SK-N-SH treated with all-trans-retinoic acid at 6 μM for 48 hours (cell line): ENCODE measurements at regions not wholly inside any gene's neighbourhood (a gene's known extent, or its start where the extent isn't known, plus 50 kb on each side); places are given as distances from the start of the nearest gene placed in this dataset.

Experiments
- ARNTL ChIP-seq: fragments of 450-650 bp; formaldehyde crosslinking; IDR thresholded peaks from 2 replicates; pipeline ENCODE4 v1.5.0; 2020; ENCODE audit warnings: low read depth, mild to moderate bottlenecking, moderate library complexity, borderline replicate concordance
- CREB5 ChIP-seq: fragments of 250-450 bp; sonication (Bioruptor Pico); IDR thresholded peaks from 2 replicates; pipeline ENCODE4 v1.5.1; 2020; ENCODE audit warnings: low read depth, mild to moderate bottlenecking, moderate library complexity
- ESRRG ChIP-seq: fragments of 250-450 bp; sonication (Bioruptor Pico); IDR thresholded peaks from 2 replicates; pipeline ENCODE4 v1.6.1; 2021; ENCODE audit warnings: mild to moderate bottlenecking
- OSR1 ChIP-seq: fragments of 250-450 bp; sonication (Bioruptor Pico); IDR thresholded peaks from 2 replicates; pipeline ENCODE4 v1.8.0; 2022; ENCODE audit warnings: moderate library complexity, mild to moderate bottlenecking, inconsistent platforms
- PPARA ChIP-seq: fragments of 250-450 bp; sonication (Bioruptor Pico); IDR thresholded peaks from 2 replicates; pipeline ENCODE4 v1.5.0; 2020; ENCODE audit warnings: mild to moderate bottlenecking, borderline replicate concordance
- RARB ChIP-seq: fragments of 250-450 bp; sonication (Bioruptor Pico); IDR thresholded peaks from 2 replicates; pipeline ENCODE4 v1.8.0; 2021; ENCODE audit warnings: mild to moderate bottlenecking, moderate library complexity
- SNAI2 ChIP-seq: fragments of 250-450 bp; sonication (Bioruptor Pico); IDR thresholded peaks from 2 replicates; pipeline ENCODE4 v1.5.0; 2020; ENCODE audit warnings: mild to moderate bottlenecking, moderate library complexity
- TCF4 ChIP-seq: fragments of 250-450 bp; sonication (Bioruptor Pico); IDR thresholded peaks from 2 replicates; pipeline ENCODE4 v1.8.0; 2021; ENCODE audit warnings: mild to moderate bottlenecking, moderate library complexity, borderline replicate concordance
- ZC3H10 ChIP-seq: fragments of 250-450 bp; sonication (Bioruptor Pico); IDR thresholded peaks from 2 replicates; pipeline ENCODE4 v1.5.1; 2021; ENCODE audit warnings: mild to moderate bottlenecking, moderate library complexity
- ZFP3 ChIP-seq: fragments of 250-450 bp; sonication (Bioruptor Pico); IDR thresholded peaks from 2 replicates; pipeline ENCODE4 v1.5.0; 2020; ENCODE audit warnings: mild to moderate bottlenecking, moderate library complexity
- ZFP30 ChIP-seq: fragments of 450-650 bp; formaldehyde crosslinking; IDR thresholded peaks from 2 replicates; pipeline ENCODE4 v1.5.0; 2022; ENCODE audit warnings: mild to moderate bottlenecking, moderate library complexity
- ZNF565 ChIP-seq: fragments of 450-650 bp; formaldehyde crosslinking; conservative IDR thresholded peaks from 2 replicates; pipeline ENCODE4 v1.5.0; 2020; ENCODE audit warnings: low read depth, mild to moderate bottlenecking, moderate library complexity
- ZNF70 ChIP-seq: fragments of 450-650 bp; formaldehyde crosslinking; IDR thresholded peaks from 2 replicates; pipeline ENCODE4 v1.5.0; 2020; ENCODE audit warnings: mild to moderate bottlenecking, moderate library complexity
- TF ChIP-seq, protein P1 (sequence below): fragments of 250-450 bp; sonication (Bioruptor Pico); IDR thresholded peaks from 2 replicates; pipeline ENCODE4 v1.8.0; 2020; ENCODE audit warnings: mild to moderate bottlenecking, moderate library complexity, borderline replicate concordance

DNA sequence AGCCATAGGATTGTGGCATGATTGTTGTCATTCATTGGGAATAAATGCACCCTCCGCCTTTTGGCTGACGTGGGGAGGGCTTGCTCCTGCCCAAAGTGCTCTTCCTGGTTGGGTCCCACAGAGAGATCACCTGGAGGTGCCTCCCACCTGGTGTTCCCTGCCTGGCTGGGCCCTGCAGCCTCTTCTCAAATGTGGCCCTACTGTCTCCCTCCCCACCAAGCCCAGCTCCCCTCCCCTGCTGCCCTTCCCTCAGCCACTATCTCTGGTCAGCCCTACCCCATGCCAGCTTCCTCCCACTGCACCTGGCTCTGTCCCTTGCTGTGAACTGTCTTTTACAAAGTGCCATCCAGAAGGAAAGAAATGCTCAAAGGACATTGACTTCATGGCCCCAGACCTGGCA lies 173.4 kb downstream of the GLI2 start:
- TF ChIP-seq CREB5 (CRISPR knock-in tag) (no peak), ZFP30 (CRISPR knock-in tag) (no peak), ZNF565 (no peak), TCF4 (CRISPR knock-in tag) (no peak), PPARA (CRISPR knock-in tag) (no peak), ZFP3 (CRISPR knock-in tag) (no peak), ZC3H10 (CRISPR knock-in tag) (no peak), ARNTL (no peak), SNAI2 (no peak), ESRRG (CRISPR knock-in tag) (no peak), RARB (CRISPR knock-in tag) (no peak), OSR1 (CRISPR knock-in tag) (no peak), ZNF70 (CRISPR knock-in tag) (no peak)
- TF ChIP-seq, protein P1, sequence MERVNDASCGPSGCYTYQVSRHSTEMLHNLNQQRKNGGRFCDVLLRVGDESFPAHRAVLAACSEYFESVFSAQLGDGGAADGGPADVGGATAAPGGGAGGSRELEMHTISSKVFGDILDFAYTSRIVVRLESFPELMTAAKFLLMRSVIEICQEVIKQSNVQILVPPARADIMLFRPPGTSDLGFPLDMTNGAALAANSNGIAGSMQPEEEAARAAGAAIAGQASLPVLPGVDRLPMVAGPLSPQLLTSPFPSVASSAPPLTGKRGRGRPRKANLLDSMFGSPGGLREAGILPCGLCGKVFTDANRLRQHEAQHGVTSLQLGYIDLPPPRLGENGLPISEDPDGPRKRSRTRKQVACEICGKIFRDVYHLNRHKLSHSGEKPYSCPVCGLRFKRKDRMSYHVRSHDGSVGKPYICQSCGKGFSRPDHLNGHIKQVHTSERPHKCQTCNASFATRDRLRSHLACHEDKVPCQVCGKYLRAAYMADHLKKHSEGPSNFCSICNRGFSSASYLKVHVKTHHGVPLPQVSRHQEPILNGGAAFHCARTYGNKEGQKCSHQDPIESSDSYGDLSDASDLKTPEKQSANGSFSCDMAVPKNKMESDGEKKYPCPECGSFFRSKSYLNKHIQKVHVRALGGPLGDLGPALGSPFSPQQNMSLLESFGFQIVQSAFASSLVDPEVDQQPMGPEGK = no peak
